H9 (cell line): ENCODE measurements at regions not wholly inside any gene's neighbourhood (a gene's known extent, or its start where the extent isn't known, plus 50 kb on each side); places are given as distances from the start of the nearest gene placed in this dataset.

ENCODE experiments used
- DNase-seq: peaks from one replicate; pipeline ENCODE4 v3.0.0-alpha.2; 2017
- H2AFZ ChIP-seq: one replicate; pipeline ENCODE4 v1.6.1; 2013; ENCODE audit warnings: mild to moderate bottlenecking, low read length, control low read depth, moderate library complexity
- H2AK5ac ChIP-seq: 2 replicates; pipeline ENCODE4 v1.6.1; 2013; ENCODE audit warnings: low read length, control low read depth, mixed read lengths; ENCODE audit not compliant: insufficient read length
- H2BK120ac ChIP-seq: one replicate; pipeline ENCODE4 v1.6.1; 2013; ENCODE audit warnings: low read depth, mild to moderate bottlenecking, low read length, control low read depth, inconsistent platforms; ENCODE audit not compliant: poor library complexity, severe bottlenecking
- H2BK12ac ChIP-seq: 2 replicates; pipeline ENCODE4 v1.6.1; 2013; ENCODE audit warnings: low read length, control low read depth, mixed read lengths, low read depth; ENCODE audit not compliant: insufficient read length
- H2BK15ac ChIP-seq: 2 replicates; pipeline ENCODE4 v1.6.1; 2013; ENCODE audit warnings: low read depth, low read length, control low read depth
- H2BK20ac ChIP-seq: one replicate; pipeline ENCODE4 v1.6.1; 2013; ENCODE audit warnings: low read depth, mild to moderate bottlenecking, low read length, control low read depth, inconsistent platforms; ENCODE audit not compliant: poor library complexity, severe bottlenecking
- H2BK5ac ChIP-seq: 2 replicates; pipeline ENCODE4 v1.6.1; 2013; ENCODE audit warnings: low read length, control low read depth, mixed read lengths; ENCODE audit not compliant: insufficient read length
- H3K14ac ChIP-seq: 2 replicates; pipeline ENCODE4 v1.6.1; 2013; ENCODE audit warnings: low read length, control low read depth; ENCODE audit not compliant: insufficient read depth
- H3K18ac ChIP-seq: 2 replicates; pipeline ENCODE4 v1.6.1; 2013; ENCODE audit warnings: low read depth, mild to moderate bottlenecking, mixed read lengths, low read length, control low read depth; ENCODE audit not compliant: insufficient read length
- H3K23ac ChIP-seq: 2 replicates; pipeline ENCODE4 v1.6.1; 2013; ENCODE audit warnings: low read length, control low read depth, mixed read lengths, low read depth; ENCODE audit not compliant: insufficient read length
- H3K23me2 ChIP-seq: 2 replicates; pipeline ENCODE4 v1.6.1; 2013; ENCODE audit warnings: low read depth, mild to moderate bottlenecking, mixed read lengths, low read length, control low read depth; ENCODE audit not compliant: insufficient read length, poor library complexity, severe bottlenecking
- H3K27ac ChIP-seq: 2 replicates; pipeline ENCODE4 v1.5.1; 2013; ENCODE audit warnings: low read length, control low read depth, mixed read lengths, low read depth; ENCODE audit not compliant: insufficient read length
- H3K27me3 ChIP-seq: 2 replicates; pipeline ENCODE4 v1.6.1; 2013; ENCODE audit warnings: low read length, control low read depth, inconsistent platforms; ENCODE audit not compliant: insufficient read depth
- H3K4ac ChIP-seq: 2 replicates; pipeline ENCODE4 v1.6.1; 2013; ENCODE audit warnings: low read depth, mild to moderate bottlenecking, control low read depth, inconsistent platforms, low read length, moderate library complexity
- H3K4me1 ChIP-seq: 2 replicates; pipeline ENCODE4 v1.6.1; 2013; ENCODE audit warnings: low read length, control low read depth, inconsistent platforms; ENCODE audit not compliant: insufficient read depth
- H3K4me2 ChIP-seq: 2 replicates; pipeline ENCODE4 v1.6.1; 2013; ENCODE audit warnings: low read length, control low read depth, mixed read lengths; ENCODE audit not compliant: insufficient read length, insufficient read depth
- H3K56ac ChIP-seq: 2 replicates; pipeline ENCODE4 v1.6.1; 2013; ENCODE audit warnings: low read depth, mild to moderate bottlenecking, mixed read lengths, low read length, control low read depth; ENCODE audit not compliant: insufficient read length
- H3K79me1 ChIP-seq: 2 replicates; pipeline ENCODE4 v1.6.1; 2013; ENCODE audit warnings: low read depth, mild to moderate bottlenecking, moderate library complexity, low read length, control low read depth, inconsistent platforms; ENCODE audit not compliant: insufficient read depth, poor library complexity, severe bottlenecking
- H3K79me2 ChIP-seq: 2 replicates; pipeline ENCODE4 v1.6.1; 2013; ENCODE audit warnings: low read length, control low read depth, inconsistent platforms; ENCODE audit not compliant: insufficient read depth
- H3K9ac ChIP-seq: 2 replicates; pipeline ENCODE4 v1.6.1; 2013; ENCODE audit warnings: low read length, control low read depth, mixed read lengths; ENCODE audit not compliant: insufficient read length; ENCODE audit errors: extremely low read depth
- H3K9me3 ChIP-seq: one replicate; pipeline ENCODE4 v1.6.1; 2013; ENCODE audit warnings: low read depth, low read length, inconsistent platforms; ENCODE audit not compliant: control insufficient read depth
- H3T11ph ChIP-seq: one replicate; pipeline ENCODE4 v1.6.1; 2013; ENCODE audit warnings: mild to moderate bottlenecking, low read length, control low read depth, inconsistent platforms
- H4K20me1 ChIP-seq: one replicate; pipeline ENCODE4 v1.6.1; 2013; ENCODE audit not compliant: control insufficient read depth, insufficient read length, insufficient read depth
- H4K5ac ChIP-seq: 2 replicates; pipeline ENCODE4 v1.6.1; 2013; ENCODE audit warnings: low read depth, mild to moderate bottlenecking, mixed read lengths, low read length, control low read depth; ENCODE audit not compliant: insufficient read length
- H4K8ac ChIP-seq: replicated peaks from 2 replicates; pipeline ENCODE4 v1.6.1; 2013; ENCODE audit warnings: low read length, control low read depth, mixed read lengths, low read depth; ENCODE audit not compliant: insufficient read length
- H4K91ac ChIP-seq: 2 replicates; pipeline ENCODE4 v1.6.1; 2013; ENCODE audit warnings: low read depth, mild to moderate bottlenecking, moderate library complexity, mixed read lengths, low read length, control low read depth; ENCODE audit not compliant: insufficient read length
- H3K27ac Mint-ChIP-seq, 3 experiments: 2 replicates in 2 of 3; 3 replicates in 1 of 3; pipeline ENCODE4 v1.8.0; 2020 to 2021; ENCODE audit warnings: mixed read lengths in 3 of 3, mild to moderate bottlenecking in 1 of 3, moderate library complexity in 1 of 3
- H3K27me3 Mint-ChIP-seq: 2 replicates; pipeline ENCODE4 v1.8.0; 2021; ENCODE audit warnings: low read depth, mild to moderate bottlenecking, moderate library complexity, mixed read lengths
- H3K36me3 Mint-ChIP-seq, 3 experiments: 2 replicates in 2 of 3; 3 replicates in 1 of 3; pipeline ENCODE4 v1.8.0; 2020 to 2021; ENCODE audit warnings: low read depth in 3 of 3, mixed read lengths in 3 of 3; ENCODE audit not compliant: insufficient read depth in 1 of 3
- H3K4me1 Mint-ChIP-seq, 2 experiments: 2 replicates each; pipeline ENCODE4 v1.8.0; 2020; ENCODE audit warnings: mixed read lengths in 2 of 2
- H3K4me3 Mint-ChIP-seq, 2 experiments: 2 replicates in 1 of 2; 3 replicates in 1 of 2; pipeline ENCODE4 v1.8.0; 2020 to 2021; ENCODE audit warnings: mild to moderate bottlenecking in 2 of 2, mixed read lengths in 2 of 2, moderate library complexity in 1 of 2
- H3K9me3 Mint-ChIP-seq, 2 experiments: 2 replicates in 1 of 2; 3 replicates in 1 of 2; pipeline ENCODE4 v1.8.0; 2020; ENCODE audit warnings: mild to moderate bottlenecking in 2 of 2, mixed read lengths in 2 of 2, moderate library complexity in 1 of 2
- WGBS: extraction: QIAGEN DNeasy Blood & Tissue Kit; methylation state at CpG from one replicate; pipeline ENCODE4 v1.1.7; 2013; ENCODE audit warnings: missing lambda C conversion rate, low lambda C conversion rate, mixed read lengths; ENCODE audit not compliant: insufficient read length; ENCODE audit errors: extremely low coverage; 5-methylcytosine and 5-hydroxymethylcytosine counted together
- TF ChIP-seq, protein P1 (sequence below): fragments of 200-600 bp; sonication (generic); conservative IDR thresholded peaks from 3 replicates; pipeline ENCODE4 v1.8.0; 2021; ENCODE audit warnings: antibody characterized with exemption, mild to moderate bottlenecking

- no peaks in the 10 kb centered on the region for H3K4me1 Mint-ChIP-seq
- no peak overlapping the region for H3T11ph ChIP-seq
- no peak overlapping the region for H2AFZ ChIP-seq
- H2BK5ac ChIP-seq = no peak overlapping the region
- H3K27ac ChIP-seq = no peak overlapping the region
- DNase-seq = no peak
- no peak overlapping the region for H3K56ac ChIP-seq
- no peak overlapping the region for H2BK120ac ChIP-seq
- no peaks in the 10 kb centered on the region for H3K27me3 ChIP-seq
- H4K8ac ChIP-seq = no peak overlapping the region
- H3K27ac Mint-ChIP-seq = no peak overlapping the region
- H3K23ac ChIP-seq = no peak overlapping the region
- no peak overlapping the region for H3K9ac ChIP-seq
- TF ChIP-seq, protein P1, sequence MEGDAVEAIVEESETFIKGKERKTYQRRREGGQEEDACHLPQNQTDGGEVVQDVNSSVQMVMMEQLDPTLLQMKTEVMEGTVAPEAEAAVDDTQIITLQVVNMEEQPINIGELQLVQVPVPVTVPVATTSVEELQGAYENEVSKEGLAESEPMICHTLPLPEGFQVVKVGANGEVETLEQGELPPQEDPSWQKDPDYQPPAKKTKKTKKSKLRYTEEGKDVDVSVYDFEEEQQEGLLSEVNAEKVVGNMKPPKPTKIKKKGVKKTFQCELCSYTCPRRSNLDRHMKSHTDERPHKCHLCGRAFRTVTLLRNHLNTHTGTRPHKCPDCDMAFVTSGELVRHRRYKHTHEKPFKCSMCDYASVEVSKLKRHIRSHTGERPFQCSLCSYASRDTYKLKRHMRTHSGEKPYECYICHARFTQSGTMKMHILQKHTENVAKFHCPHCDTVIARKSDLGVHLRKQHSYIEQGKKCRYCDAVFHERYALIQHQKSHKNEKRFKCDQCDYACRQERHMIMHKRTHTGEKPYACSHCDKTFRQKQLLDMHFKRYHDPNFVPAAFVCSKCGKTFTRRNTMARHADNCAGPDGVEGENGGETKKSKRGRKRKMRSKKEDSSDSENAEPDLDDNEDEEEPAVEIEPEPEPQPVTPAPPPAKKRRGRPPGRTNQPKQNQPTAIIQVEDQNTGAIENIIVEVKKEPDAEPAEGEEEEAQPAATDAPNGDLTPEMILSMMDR = no peak
- peaks cover 1% of the 10 kb centered on the region; the same call in 1 of the 2 replicates for H3K27me3 Mint-ChIP-seq
- no peak overlapping the region for H4K91ac ChIP-seq
- H3K4me3 Mint-ChIP-seq = no peak overlapping the region
- H4K20me1 ChIP-seq = no peaks in the 10 kb centered on the region
- H2AK5ac ChIP-seq = no peak overlapping the region
- no peaks in the 10 kb centered on the region for H3K4me1 ChIP-seq
- no peaks in the 10 kb centered on the region for H3K79me1 ChIP-seq
- H3K9me3 ChIP-seq = no peaks in the 10 kb centered on the region
- H3K9me3 Mint-ChIP-seq = peaks cover 4 to 11% of the 10 kb centered on the region in 2 experiments; a peak in 3 of 5 replicates
- H4K5ac ChIP-seq = no peak overlapping the region
- no peaks in the 10 kb centered on the region for H3K79me2 ChIP-seq
- no peak overlapping the region for H2BK15ac ChIP-seq
- H3K36me3 Mint-ChIP-seq = peaks cover 0 to 3% (median 0%) of the 10 kb centered on the region in 3 experiments; a peak in 1 of 7 replicates
- no peak overlapping the region for H3K4ac ChIP-seq
- no peaks in the 10 kb centered on the region for H3K23me2 ChIP-seq
- WGBS = no CpG with 5 or more reads among the region's 3 CpGs
- H3K14ac ChIP-seq = no peak overlapping the region
- H2BK20ac ChIP-seq = no peak overlapping the region
- H3K18ac ChIP-seq = no peak overlapping the region
- H2BK12ac ChIP-seq = no peak overlapping the region
- H3K4me2 ChIP-seq = no peak overlapping the region
Observed at GRCh38 chr14:87863047-87863446, 129.9 kb downstream of the GALC start.
